ENCODE measurements at regions not wholly inside any gene's neighbourhood (a gene's known extent, or its start where the extent isn't known, plus 50 kb on each side); places are given as distances from the start of the nearest gene placed in this dataset.

DNA sequence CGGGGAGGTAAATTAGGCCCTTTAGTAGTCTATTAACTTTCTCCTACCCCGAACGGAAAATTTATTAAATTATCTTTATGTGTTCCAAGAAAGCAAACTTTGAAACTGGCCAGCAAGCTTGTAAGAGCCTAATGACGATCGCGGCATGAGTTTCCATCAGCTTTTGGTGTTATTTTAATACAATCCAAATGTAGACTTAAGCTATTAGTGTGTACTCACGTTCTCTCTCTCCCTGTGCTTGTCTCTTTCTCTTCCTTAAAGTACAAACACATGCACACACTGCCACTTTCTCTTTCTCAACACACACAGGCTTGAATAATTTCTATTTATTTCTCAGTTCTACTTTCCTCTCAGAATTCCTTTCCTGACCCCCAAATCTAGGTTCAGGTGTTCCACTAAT, 108.8 kb upstream of the MME start:
- TF ChIP-seq, protein P1, sequence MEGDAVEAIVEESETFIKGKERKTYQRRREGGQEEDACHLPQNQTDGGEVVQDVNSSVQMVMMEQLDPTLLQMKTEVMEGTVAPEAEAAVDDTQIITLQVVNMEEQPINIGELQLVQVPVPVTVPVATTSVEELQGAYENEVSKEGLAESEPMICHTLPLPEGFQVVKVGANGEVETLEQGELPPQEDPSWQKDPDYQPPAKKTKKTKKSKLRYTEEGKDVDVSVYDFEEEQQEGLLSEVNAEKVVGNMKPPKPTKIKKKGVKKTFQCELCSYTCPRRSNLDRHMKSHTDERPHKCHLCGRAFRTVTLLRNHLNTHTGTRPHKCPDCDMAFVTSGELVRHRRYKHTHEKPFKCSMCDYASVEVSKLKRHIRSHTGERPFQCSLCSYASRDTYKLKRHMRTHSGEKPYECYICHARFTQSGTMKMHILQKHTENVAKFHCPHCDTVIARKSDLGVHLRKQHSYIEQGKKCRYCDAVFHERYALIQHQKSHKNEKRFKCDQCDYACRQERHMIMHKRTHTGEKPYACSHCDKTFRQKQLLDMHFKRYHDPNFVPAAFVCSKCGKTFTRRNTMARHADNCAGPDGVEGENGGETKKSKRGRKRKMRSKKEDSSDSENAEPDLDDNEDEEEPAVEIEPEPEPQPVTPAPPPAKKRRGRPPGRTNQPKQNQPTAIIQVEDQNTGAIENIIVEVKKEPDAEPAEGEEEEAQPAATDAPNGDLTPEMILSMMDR (IDR thresholded peaks at IDR 0.05): no peak
- Mint-ChIP-seq H3K36me3 (ENCODE audit: unreplicated experiment) (no peaks in the 10 kb centered on the region), H3K4me1 (ENCODE audit: unreplicated experiment) (no peaks in the 10 kb centered on the region), H3K4me3 (ENCODE audit: unreplicated experiment) (no peak overlapping the region), H3K9me3 (ENCODE audit: unreplicated experiment) (no peaks in the 10 kb centered on the region), H3K27me3 (ENCODE audit: unreplicated experiment) (no peaks in the 10 kb centered on the region), H3K27ac (ENCODE audit: unreplicated experiment) (no peak overlapping the region)
- no peak for DNase-seq (ENCODE audit: extremely low spot score, unreplicated experiment)

DNA sequence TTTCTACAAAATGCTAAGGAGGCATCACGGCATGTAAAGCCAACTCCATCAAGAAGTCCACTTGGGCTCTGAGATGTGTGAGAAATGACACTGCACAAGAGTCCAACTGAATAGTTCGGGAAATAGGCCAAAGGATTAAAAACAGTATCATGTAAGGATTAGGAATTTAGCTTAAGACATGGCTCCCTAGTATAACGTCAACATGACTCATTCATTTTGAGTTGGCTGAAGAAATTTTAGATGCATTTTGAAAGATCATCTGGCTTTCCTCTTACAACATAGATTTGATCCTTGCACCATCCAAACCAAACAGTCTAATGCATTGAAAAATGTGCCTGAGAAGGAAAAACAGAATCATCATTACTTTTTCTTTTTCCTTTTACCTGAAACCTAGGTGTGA, 109.3 kb upstream of the MME start:
- no peaks in the 10 kb centered on the region for H3K27me3 Mint-ChIP-seq (ENCODE audit: unreplicated experiment)
- TF ChIP-seq, protein P1 (IDR thresholded peaks at IDR 0.05): no peak
- H3K4me1 Mint-ChIP-seq (ENCODE audit: unreplicated experiment): no peaks in the 10 kb centered on the region
- H3K36me3 Mint-ChIP-seq (ENCODE audit: unreplicated experiment): no peaks in the 10 kb centered on the region
- no peak overlapping the region for H3K4me3 Mint-ChIP-seq (ENCODE audit: unreplicated experiment)
- H3K9me3 Mint-ChIP-seq (ENCODE audit: unreplicated experiment): no peaks in the 10 kb centered on the region
- H3K27ac Mint-ChIP-seq (ENCODE audit: unreplicated experiment): no peak overlapping the region
- no peak for DNase-seq (ENCODE audit: extremely low spot score, unreplicated experiment)

DNA sequence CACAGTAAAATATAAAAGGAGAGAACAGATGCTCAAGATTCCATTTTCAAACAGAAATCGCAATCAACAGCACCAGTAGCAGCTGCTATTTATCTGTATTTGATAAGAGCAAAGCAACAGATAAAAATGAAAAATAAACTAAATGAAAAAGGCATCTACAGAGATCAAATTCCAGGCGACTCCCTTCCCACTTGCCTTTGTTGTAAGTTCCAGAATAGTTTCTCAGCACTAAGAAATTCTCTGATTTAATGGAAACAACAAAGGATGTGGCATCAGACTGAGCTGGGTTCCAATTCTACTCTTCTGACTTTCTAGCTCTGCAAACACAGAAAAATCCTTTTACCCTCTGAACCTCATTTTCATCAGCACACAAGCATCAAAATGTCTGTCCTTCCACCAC, 110.8 kb upstream of the MME start:
- Mint-ChIP-seq H3K36me3 (ENCODE audit: unreplicated experiment) (no peaks in the 10 kb centered on the region), H3K4me1 (ENCODE audit: unreplicated experiment) (no peaks in the 10 kb centered on the region), H3K27me3 (ENCODE audit: unreplicated experiment) (no peaks in the 10 kb centered on the region), H3K4me3 (ENCODE audit: unreplicated experiment) (no peak overlapping the region), H3K9me3 (ENCODE audit: unreplicated experiment) (no peaks in the 10 kb centered on the region), H3K27ac (ENCODE audit: unreplicated experiment) (no peak overlapping the region)
- no peak for DNase-seq (ENCODE audit: extremely low spot score, unreplicated experiment)
- TF ChIP-seq, protein P1 (IDR thresholded peaks at IDR 0.05): no peak

DNA sequence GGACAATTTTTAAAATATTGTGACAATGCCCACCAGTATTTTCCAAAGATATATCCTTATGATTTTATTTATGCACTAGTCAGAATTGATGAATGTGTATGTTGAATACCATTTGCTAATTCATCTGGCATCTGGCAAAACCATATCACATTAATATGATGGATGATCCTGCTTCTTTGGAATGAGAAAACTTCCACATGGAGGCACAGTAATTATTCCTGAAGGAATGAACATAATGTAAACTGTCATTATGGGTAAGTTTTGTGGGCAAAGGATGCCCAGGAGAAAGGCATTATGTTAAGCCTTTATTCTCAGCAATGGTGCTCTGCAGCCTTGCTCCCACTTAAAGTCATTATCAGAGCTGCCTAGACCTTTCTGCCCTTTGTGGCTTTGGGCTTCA, 113.0 kb upstream of the MME start:
- TF ChIP-seq, protein P1 (IDR thresholded peaks at IDR 0.05): no peak
- no peaks in the 10 kb centered on the region for H3K4me1 Mint-ChIP-seq (ENCODE audit: unreplicated experiment)
- H3K9me3 Mint-ChIP-seq (ENCODE audit: unreplicated experiment): no peaks in the 10 kb centered on the region
- H3K36me3 Mint-ChIP-seq (ENCODE audit: unreplicated experiment): no peaks in the 10 kb centered on the region
- no peaks in the 10 kb centered on the region for H3K27me3 Mint-ChIP-seq (ENCODE audit: unreplicated experiment)
- no peak overlapping the region for H3K4me3 Mint-ChIP-seq (ENCODE audit: unreplicated experiment)
- no peak overlapping the region for H3K27ac Mint-ChIP-seq (ENCODE audit: unreplicated experiment)
- no peak for DNase-seq (ENCODE audit: extremely low spot score, unreplicated experiment)

DNA sequence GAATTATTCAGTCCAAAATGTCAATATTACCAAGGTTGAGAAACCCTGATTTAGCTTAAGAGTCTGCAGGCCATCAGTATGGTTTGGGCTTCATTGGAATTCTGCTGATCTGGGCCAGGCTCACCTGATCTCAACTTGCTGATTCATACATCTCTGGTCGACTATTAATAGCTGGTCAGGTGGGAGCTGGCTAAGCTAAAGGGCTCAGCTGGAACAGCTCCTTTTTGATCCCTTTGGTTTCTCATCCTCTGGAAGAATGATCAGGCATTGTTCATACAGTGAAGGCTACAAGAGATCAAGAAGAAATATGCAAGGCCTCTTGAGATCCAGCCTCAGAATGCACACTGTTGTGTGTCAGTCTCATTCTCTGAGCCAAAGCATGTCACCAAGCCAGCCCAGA, 123.3 kb upstream of the MME start:
- Mint-ChIP-seq H3K27ac (ENCODE audit: unreplicated experiment) (no peak overlapping the region), H3K4me1 (ENCODE audit: unreplicated experiment) (no peaks in the 10 kb centered on the region), H3K4me3 (ENCODE audit: unreplicated experiment) (no peak overlapping the region), H3K27me3 (ENCODE audit: unreplicated experiment) (no peaks in the 10 kb centered on the region), H3K36me3 (ENCODE audit: unreplicated experiment) (peaks cover 2% of the 10 kb centered on the region), H3K9me3 (ENCODE audit: unreplicated experiment) (peaks cover 3% of the 10 kb centered on the region)
- DNase-seq (ENCODE audit: extremely low spot score, unreplicated experiment): no peak
- TF ChIP-seq, protein P1 (IDR thresholded peaks at IDR 0.05): no peak
